MM.1S (cell line): ENCODE measurements at regions not wholly inside any gene's neighbourhood (a gene's known extent, or its start where the extent isn't known, plus 50 kb on each side); places are given as distances from the start of the nearest gene placed in this dataset.

ENCODE experiments used
- DNase-seq: peaks from one replicate; pipeline ENCODE4 v3.0.0-alpha.2; 2015
- H2AFZ ChIP-seq: fragments of 300-600 bp; sonication (generic); 2 replicates; pipeline ENCODE4 v1.6.0; 2016; ENCODE audit warnings: antibody characterized with exemption, low read length
- H3F3A ChIP-seq: fragments of 300-600 bp; sonication (generic); 2 replicates; pipeline ENCODE4 v1.6.1; 2016; ENCODE audit warnings: mild to moderate bottlenecking, antibody characterized with exemption, low read length, moderate library complexity, mixed read lengths; ENCODE audit not compliant: insufficient read depth
- H3K27ac ChIP-seq: fragments of 300-600 bp; sonication (generic); 2 replicates; pipeline ENCODE4 v1.5.1; 2016; ENCODE audit warnings: mild to moderate bottlenecking, low read length
- H3K27me3 ChIP-seq: fragments of 300-600 bp; sonication (generic); replicated peaks from 2 replicates; pipeline ENCODE4 v1.6.0; 2016; ENCODE audit warnings: low read length; ENCODE audit not compliant: insufficient read depth
- H3K36me3 ChIP-seq: fragments of 300-600 bp; sonication (generic); replicated peaks from 2 replicates; pipeline ENCODE4 v1.6.1; 2016; ENCODE audit warnings: mild to moderate bottlenecking, low read length, mixed read lengths; ENCODE audit not compliant: insufficient read depth
- H3K4me1 ChIP-seq: fragments of 300-600 bp; sonication (generic); 2 replicates; pipeline ENCODE4 v1.6.1; 2016; ENCODE audit warnings: low read length, mixed read lengths
- H3K4me2 ChIP-seq: fragments of 300-600 bp; sonication (generic); 2 replicates; pipeline ENCODE4 v1.6.0; 2016; ENCODE audit warnings: low read depth, low read length
- H3K4me3 ChIP-seq: fragments of 300-600 bp; sonication (generic); 2 replicates; pipeline ENCODE4 v1.5.1; 2016; ENCODE audit warnings: low read length, mixed read lengths
- H3K79me2 ChIP-seq: fragments of 300-600 bp; sonication (generic); 2 replicates; pipeline ENCODE4 v1.6.1; 2016; ENCODE audit warnings: mixed run types, low read length, mixed read lengths
- H3K9ac ChIP-seq: fragments of 300-600 bp; sonication (generic); 2 replicates; pipeline ENCODE4 v1.6.1; 2016; ENCODE audit warnings: low read length, mixed read lengths
- H3K9me2 ChIP-seq: fragments of 300-600 bp; sonication (generic); replicated peaks from 2 replicates; pipeline ENCODE4 v1.6.1; 2016; ENCODE audit warnings: mild to moderate bottlenecking, low read length, mixed read lengths; ENCODE audit not compliant: insufficient read depth
- H3K9me3 ChIP-seq: fragments of 300-600 bp; sonication (generic); replicated peaks from 2 replicates; pipeline ENCODE4 v1.6.1; 2016; ENCODE audit warnings: mild to moderate bottlenecking, low read length, mixed read lengths; ENCODE audit not compliant: insufficient read depth
- H4K20me1 ChIP-seq: fragments of 300-600 bp; sonication (generic); 2 replicates; pipeline ENCODE4 v1.6.1; 2016; ENCODE audit warnings: mild to moderate bottlenecking, low read length, moderate library complexity, mixed read lengths; ENCODE audit not compliant: insufficient read depth
- CTCF ChIP-seq: fragments of 300-600 bp; sonication (generic); IDR thresholded peaks from 2 replicates; pipeline ENCODE4 v1.5.1; 2016; ENCODE audit warnings: antibody characterized with exemption, low read length, mixed read lengths
- EZH2 ChIP-seq: fragments of 300-600 bp; sonication (generic); optimal IDR thresholded peaks from 2 replicates; pipeline ENCODE3; 2017; ENCODE audit warnings: low read depth, mild to moderate bottlenecking, antibody characterized with exemption, low read length, mixed read lengths
- EZH2phosphoT487 ChIP-seq: fragments of 300-600 bp; sonication (generic); IDR thresholded peaks from 2 replicates; pipeline ENCODE4 v1.6.1; 2018; ENCODE audit warnings: antibody characterized with exemption, low read length

- Histone ChIP-seq H3K9ac (no peak overlapping the region), H3K9me2 (no peaks in the 10 kb centered on the region), H3K4me1 (no peaks in the 10 kb centered on the region), H3K27ac (no peak overlapping the region), H3K4me3 (no peak overlapping the region), H3K4me2 (no peak overlapping the region), H3K79me2 (no peaks in the 10 kb centered on the region), H3K36me3 (no peaks in the 10 kb centered on the region), H3K27me3 (no peaks in the 10 kb centered on the region), H3F3A (no peaks in the 10 kb centered on the region), H2AFZ (no peak overlapping the region), H3K9me3 (no peaks in the 10 kb centered on the region), H4K20me1 (no peaks in the 10 kb centered on the region)
- no peak for DNase-seq
- TF ChIP-seq EZH2phosphoT487 (no peak), CTCF (no peak), EZH2 (no peak)
Measured at GRCh38 chr12:88435334-88436076, 144.8 kb downstream of the KITLG start.

- TF ChIP-seq EZH2 = no peak
- no peak for TF ChIP-seq EZH2phosphoT487
- no peak for TF ChIP-seq CTCF
Measured at GRCh38 chr12:88437226-88437625, 143.0 kb downstream of the KITLG start.

More at GRCh38 chr12:88437226-88437625, 143.0 kb downstream of the KITLG start:
- H3K36me3 ChIP-seq = no peaks in the 10 kb centered on the region
- DNase-seq = no peak
- H3K9ac ChIP-seq = no peak overlapping the region
- no peak overlapping the region for H2AFZ ChIP-seq
- no peak overlapping the region for H3K4me3 ChIP-seq
- no peaks in the 10 kb centered on the region for H3K79me2 ChIP-seq
- no peaks in the 10 kb centered on the region for H4K20me1 ChIP-seq
- no peaks in the 10 kb centered on the region for H3K4me1 ChIP-seq
- H3K4me2 ChIP-seq = no peak overlapping the region
- H3K27me3 ChIP-seq = no peaks in the 10 kb centered on the region
- no peaks in the 10 kb centered on the region for H3K9me2 ChIP-seq
- H3K27ac ChIP-seq = no peak overlapping the region
- no peaks in the 10 kb centered on the region for H3F3A ChIP-seq
- no peaks in the 10 kb centered on the region for H3K9me3 ChIP-seq
